HK-2 (cell line): ENCODE measurements at regions not wholly inside any gene's neighbourhood (a gene's known extent, or its start where the extent isn't known, plus 50 kb on each side); places are given as distances from the start of the nearest gene placed in this dataset.
"Not testable (repeated sequence)": the region's sequence is repeated elsewhere in the genome, so short reads cannot be mapped to it uniquely, and the experiment has no call there.

ENCODE experiments used
- DNase-seq: peaks from one replicate; pipeline ENCODE4 v3.0.0-alpha.2; 2018; ENCODE audit not compliant: unreplicated experiment

- not testable (repeated sequence) for DNase-seq
Measured at GRCh38 chr10:95137990-95138625, 55.9 kb upstream of the ACSM6 start.

- no peak for DNase-seq
Measured at GRCh38 chr10:95134490-95134889, 59.5 kb upstream of the ACSM6 start.

- DNase-seq = no peak
Measured at GRCh38 chr10:95133997-95134396, 60.0 kb upstream of the ACSM6 start.

- peak; percentile 86 for DNase-seq
Measured at GRCh38 chr10:95133016-95133752, 60.9 kb upstream of the ACSM6 start.

GRCh38 chr10:95130429-95130828 lies 61.1 kb upstream of the CYP2C8 start:
- not testable (repeated sequence) for DNase-seq

- DNase-seq = no peak
Measured at GRCh38 chr10:95125582-95125981, 56.3 kb upstream of the CYP2C8 start.

- DNase-seq = no peak
Measured at GRCh38 chr10:95122736-95123135, 53.4 kb upstream of the CYP2C8 start.

GRCh38 chr10:95121904-95122303 lies 52.6 kb upstream of the CYP2C8 start:
- no peak for DNase-seq
